Natural killer cell (primary cell): ENCODE measurements at regions not wholly inside any gene's neighbourhood (a gene's known extent, or its start where the extent isn't known, plus 50 kb on each side); places are given as distances from the start of the nearest gene placed in this dataset.

Source experiments
- ATAC-seq, 3 donors: fragments of 150-1000 bp in 2 of 3; fragments of 200-7000 bp in 1 of 3; cut with Tn5 transposase; 1 replicate in 1 of 3; 2 replicates in 2 of 3; pipeline ENCODE4 v1.10.0; 2021; ENCODE audit warnings: mild to moderate bottlenecking in 2 of 3, moderate library complexity in 2 of 3
- DNase-seq, 2 donors: peaks; one replicate each; pipeline versions ENCODE4 v3.0.0 to v3.0.0-alpha.2; 2013 to 2021; ENCODE audit warnings: mixed read lengths in 1 of 2
- H3K27ac ChIP-seq: one replicate; pipeline ENCODE4 v1.5.1; 2013; ENCODE audit warnings: mild to moderate bottlenecking, low read length
- H3K27me3 ChIP-seq: one replicate; pipeline ENCODE4 v1.6.1; 2013; ENCODE audit warnings: low read length; ENCODE audit not compliant: control insufficient read depth, insufficient read depth
- H3K36me3 ChIP-seq: one replicate; pipeline ENCODE4 v1.6.1; 2013; ENCODE audit warnings: low read length; ENCODE audit not compliant: control insufficient read depth, insufficient read depth
- H3K4me1 ChIP-seq: one replicate; pipeline ENCODE4 v1.6.1; 2013; ENCODE audit warnings: low read length; ENCODE audit not compliant: control insufficient read depth, insufficient read depth
- H3K4me3 ChIP-seq: one replicate; pipeline ENCODE4 v1.5.1; 2013; ENCODE audit warnings: low read length
- H3K9me3 ChIP-seq: one replicate; pipeline ENCODE4 v1.6.1; 2013; ENCODE audit warnings: low read length; ENCODE audit not compliant: control insufficient read depth, insufficient read depth
- H3K27ac Mint-ChIP-seq, 2 donors: one replicate each; pipeline ENCODE4 v1.8.0; 2022; ENCODE audit warnings: mild to moderate bottlenecking in 2 of 2, mixed read lengths in 2 of 2, moderate library complexity in 1 of 2
- H3K27me3 Mint-ChIP-seq, 2 donors: one replicate each; pipeline ENCODE4 v1.8.0; 2022; ENCODE audit warnings: low read depth in 2 of 2, mixed read lengths in 2 of 2
- H3K36me3 Mint-ChIP-seq: one replicate; pipeline ENCODE4 v1.8.0; 2022; ENCODE audit warnings: mixed read lengths
- H3K4me1 Mint-ChIP-seq, 2 donors: one replicate each; pipeline ENCODE4 v1.8.0; 2022; ENCODE audit warnings: mixed read lengths in 2 of 2
- H3K4me3 Mint-ChIP-seq: one replicate; pipeline ENCODE4 v1.8.0; 2022; ENCODE audit warnings: mild to moderate bottlenecking, moderate library complexity, mixed read lengths
- H3K9me3 Mint-ChIP-seq, 2 donors: one replicate each; pipeline ENCODE4 v1.8.0; 2022; ENCODE audit warnings: mixed read lengths in 2 of 2
- CTCF ChIP-seq: fragments of 200-600 bp; IDR thresholded peaks from one replicate; pipeline ENCODE4 v1.8.0; 2022; ENCODE audit warnings: antibody characterized with exemption
- WGBS: methylation state at CpG from one replicate; pipeline ENCODE4 v1.1.7; 2013; ENCODE audit warnings: missing lambda C conversion rate; ENCODE audit not compliant: insufficient coverage; 5-methylcytosine and 5-hydroxymethylcytosine counted together
- intact Hi-C: fragments of 100-400 bp; cut with micrococcal nuclease; formaldehyde crosslinking; loops from one replicate; pipeline ENCODE4 v1.14.2; 2022

GRCh38 chr6:113277111-113277510 is 580.0 kb upstream of the MARCKS start:
- no peak for TF ChIP-seq CTCF
- Mint-ChIP-seq H3K4me3 (no peak overlapping the region), H3K4me1 (no peaks in the 10 kb centered on the region), H3K27ac (no peak overlapping the region), H3K27me3 (no peaks in the 10 kb centered on the region), H3K9me3 (peaks cover 16 to 18% of the 10 kb centered on the region in 2 donors), H3K36me3 (no peaks in the 10 kb centered on the region)
- WGBS, result no CpG with 5 or more reads among the region's 1 CpG
- Histone ChIP-seq H3K36me3 (no peaks in the 10 kb centered on the region), H3K4me3 (no peak overlapping the region), H3K4me1 (no peaks in the 10 kb centered on the region), H3K9me3 (no peaks in the 10 kb centered on the region), H3K27me3 (no peaks in the 10 kb centered on the region), H3K27ac (no peak overlapping the region)
- DNase-seq (no peak), ATAC-seq (no peak)
- intact Hi-C loops, result no loop called here

DNA sequence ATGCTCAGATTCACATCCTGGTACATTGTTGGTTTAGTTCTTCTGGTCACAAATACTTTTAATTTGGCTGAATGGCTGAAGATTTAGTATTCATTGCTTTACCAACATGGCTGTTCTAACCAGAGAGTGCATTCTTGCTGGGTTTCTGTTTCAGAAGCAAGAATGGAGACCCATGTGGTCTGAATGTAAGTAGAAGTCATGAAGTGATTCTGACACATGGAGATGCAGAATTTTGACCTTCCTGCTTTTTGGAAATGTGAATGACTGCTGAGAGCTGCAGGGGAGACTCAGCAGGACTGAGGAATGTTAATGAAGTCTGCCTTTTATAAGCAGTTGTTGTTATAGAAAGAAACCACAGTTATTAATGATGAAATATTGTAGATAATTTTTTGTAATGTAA is 576.1 kb upstream of the MARCKS start:
- Mint-ChIP-seq H3K9me3 (peaks cover 8 to 20% of the 10 kb centered on the region in 2 donors), H3K27ac (no peak overlapping the region), H3K4me3 (no peak overlapping the region), H3K36me3 (no peaks in the 10 kb centered on the region), H3K27me3 (no peaks in the 10 kb centered on the region), H3K4me1 (no peaks in the 10 kb centered on the region)
- ATAC-seq (no peak), DNase-seq (no peak)
- H3K36me3 ChIP-seq, result no peaks in the 10 kb centered on the region
- TF ChIP-seq CTCF, result no peak
- no peak overlapping the region for H3K4me3 ChIP-seq
- no peak overlapping the region for H3K27ac ChIP-seq
- no peaks in the 10 kb centered on the region for H3K9me3 ChIP-seq
- intact Hi-C loops, result no loop called here
- no peaks in the 10 kb centered on the region for H3K27me3 ChIP-seq
- no peaks in the 10 kb centered on the region for H3K4me1 ChIP-seq

GRCh38 chr6:113281431-113281830 is 575.7 kb upstream of the MARCKS start:
- Histone ChIP-seq H3K36me3 (no peaks in the 10 kb centered on the region), H3K4me1 (no peaks in the 10 kb centered on the region), H3K27ac (no peak overlapping the region), H3K9me3 (no peaks in the 10 kb centered on the region), H3K4me3 (no peak overlapping the region), H3K27me3 (no peaks in the 10 kb centered on the region)
- intact Hi-C loops, result no loop called here
- Mint-ChIP-seq H3K9me3 (peaks cover 8 to 22% of the 10 kb centered on the region in 2 donors), H3K4me3 (no peak overlapping the region), H3K36me3 (no peaks in the 10 kb centered on the region), H3K4me1 (no peaks in the 10 kb centered on the region), H3K27me3 (no peaks in the 10 kb centered on the region), H3K27ac (no peak overlapping the region)
- ATAC-seq, result no peak
- WGBS, result 100% methylated on average over 1 of the region's 1 CpG
- no peak for TF ChIP-seq CTCF
- DNase-seq, result no peak

DNA sequence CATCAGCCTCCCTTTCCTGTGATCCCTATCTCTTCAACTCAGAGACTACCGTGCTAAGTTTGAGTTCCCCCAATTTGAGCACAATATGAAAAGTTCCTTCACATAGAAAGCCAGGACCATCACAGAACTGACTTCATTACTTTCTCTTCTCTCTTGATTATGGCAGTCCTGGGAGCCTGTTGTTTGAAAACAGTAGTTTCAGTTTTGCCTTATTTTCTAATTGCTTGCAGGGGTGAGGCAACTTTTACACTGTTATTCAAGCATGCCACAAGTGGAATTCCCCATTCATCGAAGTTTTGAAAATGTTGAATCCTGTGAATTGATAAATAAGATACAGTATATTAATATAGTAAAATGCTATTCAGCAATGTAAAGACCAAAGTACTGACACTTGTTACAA is 569.7 kb upstream of the MARCKS start:
- WGBS, result 94% methylated on average over 1 of the region's 2 CpGs
- Histone ChIP-seq H3K4me3 (no peak overlapping the region), H3K4me1 (no peaks in the 10 kb centered on the region), H3K36me3 (no peaks in the 10 kb centered on the region), H3K27ac (no peak overlapping the region), H3K9me3 (no peaks in the 10 kb centered on the region), H3K27me3 (no peaks in the 10 kb centered on the region)
- Mint-ChIP-seq H3K4me1 (no peaks in the 10 kb centered on the region), H3K4me3 (no peak overlapping the region), H3K27ac (no peak overlapping the region), H3K9me3 (peaks cover 7 to 20% of the 10 kb centered on the region in 2 donors), H3K36me3 (no peaks in the 10 kb centered on the region), H3K27me3 (no peaks in the 10 kb centered on the region)
- DNase-seq (no peak), ATAC-seq (no peak)
- intact Hi-C loops, result no loop called here
- TF ChIP-seq CTCF, result no peak
